Dedifferentiated amniotic fluid mesenchymal stem cell (primary cell): ENCODE measurements at regions not wholly inside any gene's neighbourhood (a gene's known extent, or its start where the extent isn't known, plus 50 kb on each side); places are given as distances from the start of the nearest gene placed in this dataset.
A peak's percentile ranks its signal among the peaks of the same experiment; 100 is the strongest.

ENCODE experiments used
- DNase-seq: peaks from one replicate; pipeline ENCODE4 v3.0.0-alpha.2; 2016; ENCODE audit errors: extremely low spot score

DNA sequence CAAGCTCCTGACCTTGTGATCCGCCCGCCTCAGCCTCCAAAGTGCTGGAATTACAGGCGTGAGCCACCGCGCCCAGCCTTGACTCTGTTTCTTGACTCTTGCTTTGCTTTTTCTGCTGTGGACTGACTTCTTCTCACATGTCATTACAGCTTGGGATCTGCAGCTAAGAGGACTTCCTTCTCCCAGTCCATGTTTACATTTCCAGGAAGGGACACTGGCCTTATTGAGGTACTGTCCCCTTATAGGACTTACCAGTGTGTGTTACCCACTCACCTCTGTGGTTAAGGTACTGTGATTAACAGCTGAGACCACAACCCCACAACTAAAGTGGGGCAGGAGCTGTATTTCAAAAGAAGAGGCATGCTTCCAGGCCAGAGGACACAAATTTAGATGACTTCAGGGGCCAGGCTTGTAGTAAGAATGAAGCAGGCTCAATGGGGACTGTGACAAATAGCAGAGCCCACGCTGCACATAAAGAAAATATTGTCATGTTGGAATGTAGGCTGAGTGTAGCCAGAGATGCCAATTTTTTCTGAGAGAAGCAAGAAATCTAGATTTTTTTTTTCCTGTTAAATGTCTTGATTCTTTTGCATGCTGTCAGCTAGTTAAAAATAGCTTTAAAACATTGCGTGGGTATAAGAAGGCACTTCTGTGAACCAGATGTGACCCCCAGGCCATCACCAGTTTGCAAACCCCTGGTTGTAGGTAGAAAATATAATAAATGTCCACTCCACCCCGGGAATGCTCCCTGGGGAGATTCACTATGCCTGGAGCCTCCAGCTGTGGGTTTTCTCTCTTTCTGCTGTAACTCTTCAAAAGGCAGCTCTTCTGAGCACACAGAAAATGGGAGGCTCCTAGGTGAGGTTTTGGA lies 75.0 kb downstream of the PTPDC1 start:
- DNase-seq, result no peak

DNA sequence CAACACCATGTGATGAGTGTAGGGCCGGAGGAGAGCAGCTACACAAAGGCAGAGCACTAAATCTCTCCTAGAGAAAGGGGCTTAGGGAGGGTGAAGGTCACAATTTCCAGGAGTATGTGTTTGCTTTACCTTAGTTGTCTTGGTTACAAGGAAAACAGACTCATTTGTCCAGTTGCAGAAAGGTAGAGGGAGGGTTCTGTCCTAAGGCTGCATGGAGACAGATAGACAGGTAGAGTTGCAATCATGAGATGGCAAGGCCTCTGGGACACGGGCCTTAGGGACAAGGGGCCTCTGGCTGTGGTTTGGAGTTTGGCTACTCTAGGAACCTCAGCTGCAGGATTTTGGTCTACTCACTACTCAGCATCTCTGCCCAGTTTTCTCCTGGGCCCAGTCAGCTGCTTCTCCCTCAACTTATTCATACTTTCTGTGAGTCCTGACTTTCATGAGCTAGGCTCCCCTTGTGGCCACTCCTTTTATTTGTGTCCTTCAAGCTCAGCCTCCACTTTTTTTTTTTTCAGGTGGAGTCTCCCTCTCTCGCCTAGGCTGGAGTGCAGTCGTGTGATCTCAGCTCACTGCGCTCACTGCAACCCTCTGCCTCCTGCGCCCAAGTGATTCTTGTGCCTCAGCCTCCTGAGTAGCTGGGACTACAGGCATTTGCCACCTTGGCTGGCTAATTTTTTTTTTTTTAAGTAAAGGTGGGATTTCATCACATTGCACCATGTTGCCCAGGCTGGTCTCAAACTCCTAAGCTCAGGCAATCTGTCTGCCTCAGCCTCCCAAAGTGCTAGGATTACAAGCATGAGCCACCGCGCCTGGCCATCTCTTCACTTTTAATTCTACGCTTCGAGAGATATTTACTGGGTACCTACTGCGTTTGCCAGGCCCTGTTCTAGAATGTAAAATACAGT lies 76.6 kb downstream of the PTPDC1 start:
- DNase-seq, result no peak

DNA sequence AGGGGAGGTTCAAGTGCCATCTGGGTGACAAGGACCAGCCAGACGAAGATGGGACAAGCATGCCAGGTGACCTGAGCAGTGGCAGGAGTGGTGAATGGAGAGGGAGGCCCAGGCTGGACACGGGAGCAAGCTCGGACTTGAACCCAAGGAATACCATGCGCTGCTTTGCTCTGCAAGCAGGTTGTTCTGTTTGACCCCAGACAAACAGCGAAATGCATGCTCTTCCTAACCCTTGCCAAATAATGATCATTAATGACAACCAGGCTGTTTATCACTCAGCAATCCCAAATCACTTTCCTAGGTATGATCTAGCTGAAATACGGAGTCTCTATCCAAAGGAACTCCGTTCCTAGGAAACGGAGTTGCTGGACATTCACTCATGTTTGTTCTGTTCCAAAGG lies 77.4 kb downstream of the PTPDC1 start:
- no peak for DNase-seq

DNA sequence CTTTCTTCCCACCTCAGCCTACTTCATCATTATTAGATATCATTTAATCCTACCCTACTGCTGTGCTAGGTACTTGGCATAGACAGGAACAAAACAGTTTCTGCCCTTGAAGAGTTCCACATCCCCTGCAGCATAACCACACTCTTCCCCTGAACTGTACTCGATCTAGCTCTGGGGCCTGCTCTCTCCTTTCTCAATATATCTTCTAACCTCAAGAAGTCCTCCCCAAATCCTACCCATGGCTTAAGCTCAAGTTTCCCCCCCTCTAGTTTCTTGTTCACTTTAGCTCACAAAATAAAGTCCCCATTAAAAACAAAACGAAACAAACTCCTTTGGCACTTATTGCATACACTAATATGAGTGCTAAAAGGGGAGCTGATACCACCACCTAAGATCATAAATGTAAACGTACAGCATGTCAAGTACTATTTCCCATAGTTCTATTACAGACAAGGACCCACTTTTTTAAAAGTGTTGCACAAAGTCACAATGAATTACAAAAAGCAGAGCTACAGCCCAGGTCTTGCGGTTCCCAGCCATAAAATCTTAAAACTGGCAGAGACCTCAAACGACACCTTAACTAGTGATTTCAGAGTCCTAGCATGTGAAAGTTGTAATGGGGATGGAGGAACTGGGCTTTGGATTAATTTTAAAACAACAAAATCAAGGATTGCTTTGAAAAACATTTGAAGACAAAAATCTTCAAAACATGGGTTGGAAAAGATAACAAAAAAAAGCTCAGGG lies 80.7 kb downstream of the PTPDC1 start:
- DNase-seq, result no peak

DNA sequence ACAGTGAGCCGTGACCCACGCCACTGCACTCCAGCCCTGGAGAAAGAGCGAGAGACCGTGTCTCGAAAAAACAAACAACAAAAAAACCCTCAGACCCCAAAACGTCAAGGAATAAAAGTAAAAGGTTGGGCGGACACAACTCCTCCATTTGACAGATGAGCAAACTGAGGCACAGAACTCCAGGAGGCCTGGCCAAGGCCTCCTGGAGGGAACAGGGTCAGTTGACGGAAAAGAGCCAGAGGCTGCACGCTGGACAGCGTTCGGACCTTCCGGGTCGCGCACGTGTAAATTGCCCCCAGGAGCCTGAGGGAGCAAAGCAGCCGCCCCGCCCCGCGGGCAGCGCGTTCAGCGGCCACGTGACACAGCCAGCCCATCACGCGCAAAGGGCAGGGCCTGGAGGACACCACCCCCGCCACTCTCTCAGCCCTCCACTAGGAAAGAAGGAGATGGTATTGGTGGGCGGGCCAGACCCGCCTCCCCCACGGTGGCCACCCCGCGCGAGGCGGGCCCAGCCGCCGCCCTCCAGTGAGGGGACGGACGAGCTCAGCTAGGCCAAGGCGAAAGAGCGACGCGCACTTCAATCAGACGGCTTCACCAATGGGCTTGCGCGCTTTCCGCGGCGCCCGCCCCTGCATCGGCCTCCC lies 81.5 kb downstream of the PTPDC1 start:
- DNase-seq, result peak; percentile 97

DNA sequence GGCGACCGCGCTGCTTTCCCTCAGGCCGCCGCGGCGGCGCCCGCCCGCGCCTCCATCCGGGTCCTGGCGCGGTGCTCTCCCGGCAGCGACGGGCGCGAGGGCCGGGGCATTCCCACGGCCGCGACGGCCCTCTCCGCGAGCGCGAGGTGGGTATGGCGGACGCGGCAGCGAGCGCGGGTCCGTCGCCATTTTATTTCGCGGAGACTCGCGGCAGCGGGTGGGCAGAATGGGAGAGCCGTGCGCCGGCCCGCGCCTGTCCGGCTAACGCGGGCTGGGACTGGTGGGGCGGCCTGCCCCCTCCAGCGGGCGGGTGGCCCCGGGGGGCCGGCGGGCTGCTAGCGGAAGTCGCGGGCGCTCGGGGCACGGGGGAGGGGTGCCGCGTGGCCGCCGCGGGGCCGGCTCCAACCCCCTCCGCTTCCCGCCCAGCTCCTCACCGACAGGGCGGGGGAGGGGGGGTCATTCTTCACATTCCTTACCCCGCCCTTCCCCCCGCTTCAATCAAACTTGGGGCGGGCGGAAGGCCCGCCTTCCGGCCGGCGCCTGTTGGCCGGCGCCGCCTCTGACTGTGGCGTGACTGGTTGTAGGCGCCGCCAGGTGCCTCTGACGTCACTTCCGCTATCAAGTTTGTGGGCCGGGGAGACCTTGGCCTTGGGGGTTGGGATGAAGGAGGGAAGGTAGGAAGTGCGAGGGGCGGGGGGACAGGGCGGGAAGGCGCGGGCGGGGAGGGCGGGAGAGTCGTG lies 82.1 kb downstream of the PTPDC1 start:
- peak; percentile 97 for DNase-seq

DNA sequence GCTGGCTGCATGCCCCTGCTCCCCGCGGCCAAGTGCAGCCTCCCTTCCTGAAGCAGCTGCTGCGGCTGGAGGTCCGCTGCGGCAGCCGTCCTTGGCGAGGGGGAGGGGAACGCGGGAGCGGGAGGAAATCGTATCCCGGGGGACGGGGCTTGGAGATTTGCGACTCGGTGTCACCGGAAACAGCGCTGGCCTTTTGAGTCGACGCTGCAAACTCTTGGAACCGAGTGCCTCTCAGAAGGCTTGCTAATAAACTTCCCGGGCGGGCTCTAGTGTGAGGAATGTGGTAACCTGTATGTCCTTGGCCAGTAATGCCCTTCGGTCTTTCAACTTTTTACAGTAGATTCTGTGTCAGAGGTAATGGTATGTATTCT lies 82.7 kb downstream of the PTPDC1 start:
- peak; percentile 55 for DNase-seq

DNA sequence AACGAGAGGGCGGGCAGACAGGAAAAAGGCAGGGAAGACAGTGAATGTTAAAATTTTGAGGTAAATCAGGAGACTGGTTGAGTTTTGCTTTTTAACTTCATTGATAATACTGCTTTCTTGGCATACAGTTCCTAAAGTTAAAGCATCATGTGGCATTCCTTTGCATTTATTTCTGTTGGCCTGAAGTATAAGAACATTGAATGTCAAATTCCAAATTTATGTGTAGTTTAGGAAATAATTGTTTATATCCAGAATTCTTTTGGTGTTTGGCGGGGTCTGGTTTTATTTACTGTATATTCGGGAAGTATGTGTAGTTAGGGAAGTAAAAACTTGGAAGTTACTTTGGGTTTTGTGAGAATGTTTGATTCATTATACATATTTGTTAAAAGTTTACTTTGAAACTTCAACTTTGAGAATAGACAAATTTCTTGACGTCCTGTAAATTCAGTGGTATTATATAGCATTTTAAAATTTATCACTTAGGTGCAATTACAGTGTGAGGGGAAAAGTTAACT lies 83.2 kb downstream of the PTPDC1 start:
- DNase-seq, result no peak

DNA sequence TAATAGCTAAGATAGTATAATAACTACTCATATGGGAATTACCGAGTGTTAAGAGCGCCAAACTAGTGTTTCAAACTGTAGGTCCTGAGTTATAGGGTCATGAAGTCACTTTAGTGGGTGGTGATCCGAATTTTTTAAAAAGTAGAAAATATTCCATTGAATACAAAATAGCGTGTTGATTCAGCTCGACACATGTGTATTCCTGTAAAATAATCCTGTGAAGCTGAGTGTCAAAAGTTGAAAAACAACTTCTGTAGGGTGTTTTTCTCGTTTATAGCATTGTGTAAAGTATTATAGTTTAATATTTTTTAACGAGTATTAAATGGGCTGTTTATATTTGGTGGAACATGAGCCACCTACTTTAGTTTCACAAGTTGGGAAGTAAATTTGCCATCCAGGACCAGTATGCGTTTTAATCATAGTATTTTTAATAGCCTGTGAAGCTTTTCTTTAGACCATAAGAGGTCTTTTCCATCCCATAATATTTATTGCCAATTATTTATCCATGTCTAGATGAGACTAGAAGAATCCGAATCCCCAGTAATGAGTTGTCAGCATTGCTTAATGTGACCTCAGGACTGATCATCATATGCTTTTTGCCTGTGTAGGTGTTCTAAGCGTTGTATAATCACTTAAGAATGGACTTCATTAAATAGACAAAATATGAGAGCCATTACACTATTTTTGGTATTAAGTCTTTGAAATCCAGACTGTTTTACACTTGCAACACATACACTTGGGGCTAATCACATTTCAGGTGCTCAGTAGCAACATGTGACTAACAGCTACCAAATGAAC lies 84.1 kb downstream of the PTPDC1 start:
- no peak for DNase-seq

DNA sequence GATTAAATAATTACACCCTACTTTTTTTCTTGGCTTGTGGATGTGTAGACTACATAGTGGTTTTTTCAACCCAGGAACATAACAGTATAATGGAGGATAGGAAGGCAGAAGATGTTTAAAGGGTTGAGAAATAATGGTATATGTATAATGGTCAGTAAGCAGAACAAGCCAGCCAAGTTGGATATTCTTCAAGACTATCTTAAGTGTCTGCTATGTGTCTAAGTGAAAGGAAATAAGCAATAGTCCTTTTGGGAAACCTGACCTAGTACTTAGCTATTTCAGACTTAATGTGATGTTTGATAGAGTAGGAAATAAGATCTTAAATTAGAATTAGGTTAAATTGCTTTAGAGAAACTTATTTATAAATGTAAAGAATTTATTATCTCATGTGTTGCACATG lies 85.7 kb downstream of the PTPDC1 start:
- no peak for DNase-seq

DNA sequence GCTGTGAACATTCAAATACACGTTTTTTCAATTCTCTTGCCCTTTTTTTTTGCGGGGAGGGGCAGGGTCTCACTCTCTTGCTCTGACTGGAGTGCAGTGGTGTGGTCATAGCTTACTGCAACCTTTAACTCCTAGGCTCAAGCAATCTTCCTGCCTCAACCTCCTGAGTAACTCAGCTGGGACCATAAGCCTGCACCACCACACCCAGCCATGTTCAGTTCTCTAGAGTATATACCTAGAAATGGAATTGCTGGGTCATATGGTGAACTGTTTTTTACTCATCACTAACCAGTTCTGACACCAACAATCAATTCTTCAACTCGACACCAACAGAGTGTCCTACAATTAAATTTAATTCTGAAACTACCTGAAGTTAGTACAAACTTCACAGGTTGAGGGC lies 85.5 kb upstream of the ZNF169 start:
- no peak for DNase-seq

DNA sequence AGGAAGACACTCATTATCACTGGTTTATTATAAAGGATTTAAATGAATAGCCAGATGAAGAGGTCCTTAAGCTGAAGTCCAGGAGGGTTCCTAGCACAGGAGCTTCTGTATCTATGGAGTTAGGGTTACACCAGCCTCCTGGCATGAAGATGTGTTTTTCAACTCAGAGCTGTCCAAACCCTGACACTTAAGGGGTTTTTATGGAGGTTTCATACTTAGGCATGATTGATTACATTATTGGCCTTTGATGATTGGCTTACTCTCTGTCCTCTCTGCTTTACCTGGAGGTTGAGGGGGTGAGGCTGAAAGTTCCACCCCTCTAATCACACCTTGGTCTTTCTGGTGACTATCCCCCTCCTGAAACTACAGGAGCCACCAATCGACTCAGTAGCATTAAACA lies 84.9 kb upstream of the ZNF169 start:
- DNase-seq, result no peak

DNA sequence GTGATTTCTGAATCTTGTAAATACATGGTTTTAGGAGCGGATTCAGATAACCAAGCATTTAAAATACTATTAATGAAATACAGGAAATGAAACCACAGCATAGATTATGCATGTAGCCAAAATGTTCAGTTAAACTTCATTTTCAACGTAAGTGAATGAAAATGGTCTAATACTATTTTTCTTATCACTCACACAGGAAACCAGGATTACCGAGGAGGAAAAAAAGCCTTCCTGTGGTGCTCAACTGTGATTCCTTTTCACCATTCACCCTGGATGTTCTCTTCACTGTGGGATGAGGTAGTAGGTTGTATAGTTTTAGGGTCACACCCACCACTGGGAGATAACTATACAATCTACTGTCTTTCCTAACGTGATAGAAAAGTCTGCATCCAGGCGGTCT lies 83.4 kb upstream of the ZNF169 start:
- DNase-seq, result no peak

DNA sequence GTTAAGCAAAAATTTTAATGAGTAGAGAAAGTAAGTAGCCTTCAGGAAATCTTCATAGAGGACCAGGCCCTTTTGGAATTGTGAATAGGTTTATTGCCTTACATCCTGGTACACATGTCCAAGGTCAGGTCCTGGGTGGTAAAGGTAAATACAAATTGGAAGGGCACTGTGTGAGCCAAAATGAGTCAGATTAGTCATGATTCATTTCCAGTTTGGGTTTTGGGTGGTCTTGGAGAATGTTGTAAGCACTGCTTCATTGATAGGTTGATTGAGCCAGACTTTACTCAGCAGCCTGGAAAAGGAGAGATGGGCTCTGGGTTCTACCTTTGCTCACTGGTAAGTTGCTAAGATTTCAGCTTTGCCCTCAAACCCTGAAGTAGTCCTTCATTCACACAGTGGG lies 82.5 kb upstream of the ZNF169 start:
- no peak for DNase-seq

DNA sequence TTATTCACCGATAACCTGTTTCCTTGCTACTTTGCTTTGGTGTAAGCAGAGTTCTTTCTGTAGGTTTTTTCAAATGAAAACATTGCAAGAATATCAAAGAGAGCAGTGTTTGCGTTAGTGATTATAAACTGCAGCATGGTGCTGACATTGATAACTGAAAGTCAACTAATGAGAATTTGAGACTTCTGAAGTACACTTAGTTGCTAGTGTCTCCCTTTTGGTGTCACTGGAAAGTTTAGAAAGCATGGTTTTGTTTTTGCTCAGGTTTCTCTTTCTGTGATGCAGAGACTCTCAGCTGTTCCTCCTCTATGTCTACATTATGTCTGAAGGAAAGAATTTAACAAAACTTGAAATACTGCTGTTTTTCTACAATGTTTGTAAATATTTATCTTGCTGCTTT lies 80.2 kb upstream of the ZNF169 start:
- DNase-seq, result no peak

DNA sequence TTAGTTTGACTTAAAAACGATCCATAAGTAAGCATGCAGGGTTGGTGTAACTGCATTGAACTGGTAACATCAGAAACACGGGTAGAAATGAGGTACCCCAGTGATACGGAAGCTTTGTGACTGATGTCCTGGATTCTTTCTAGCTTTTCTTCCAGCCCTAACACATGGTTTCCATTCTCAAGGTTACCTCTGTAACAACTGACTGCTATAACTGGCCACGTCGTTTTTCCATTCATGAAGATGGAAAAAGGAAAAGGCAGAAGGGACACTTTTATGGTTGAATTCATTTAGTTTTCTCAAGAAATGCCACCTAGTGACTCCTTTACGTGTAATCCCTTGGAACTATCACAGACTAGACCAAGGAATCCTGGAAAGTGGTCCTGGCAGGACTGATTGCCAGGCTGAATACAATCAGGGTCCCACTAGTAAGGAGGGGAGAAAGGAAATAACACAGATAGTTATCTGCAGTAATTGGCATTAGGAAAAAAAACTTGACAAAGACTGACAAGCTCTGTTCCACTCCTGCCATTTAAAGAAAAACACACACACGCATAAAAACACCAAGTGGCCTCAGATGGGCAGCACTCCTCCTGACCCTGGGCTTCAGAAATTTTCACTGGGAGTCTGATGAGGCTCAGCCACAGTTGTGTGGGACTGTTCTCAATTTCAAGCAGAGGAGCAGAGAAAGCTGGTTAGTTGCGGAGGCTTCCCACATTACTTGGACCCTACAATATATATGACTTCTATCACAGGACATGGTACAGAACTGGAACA lies 77.5 kb upstream of the ZNF169 start:
- DNase-seq, result no peak

DNA sequence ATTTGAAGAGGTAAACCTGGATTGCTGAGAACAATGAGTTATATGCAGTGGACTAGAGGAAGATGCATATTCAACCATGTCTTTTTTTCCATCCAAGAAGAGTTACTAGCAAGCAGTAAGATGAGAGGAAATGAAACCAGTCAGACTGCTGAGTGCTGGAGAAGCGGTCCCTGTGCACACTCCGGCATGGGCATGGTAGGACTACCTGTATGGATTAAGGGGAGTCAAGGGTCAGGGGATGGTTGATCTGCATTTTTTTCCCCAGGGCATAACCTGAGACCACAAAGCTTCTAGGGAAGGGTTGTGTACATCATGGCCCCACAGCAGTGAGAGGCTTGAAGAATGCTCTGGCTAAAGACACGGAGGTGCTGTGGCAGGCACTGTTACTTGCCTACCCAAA lies 76.6 kb upstream of the ZNF169 start:
- DNase-seq, result no peak

DNA sequence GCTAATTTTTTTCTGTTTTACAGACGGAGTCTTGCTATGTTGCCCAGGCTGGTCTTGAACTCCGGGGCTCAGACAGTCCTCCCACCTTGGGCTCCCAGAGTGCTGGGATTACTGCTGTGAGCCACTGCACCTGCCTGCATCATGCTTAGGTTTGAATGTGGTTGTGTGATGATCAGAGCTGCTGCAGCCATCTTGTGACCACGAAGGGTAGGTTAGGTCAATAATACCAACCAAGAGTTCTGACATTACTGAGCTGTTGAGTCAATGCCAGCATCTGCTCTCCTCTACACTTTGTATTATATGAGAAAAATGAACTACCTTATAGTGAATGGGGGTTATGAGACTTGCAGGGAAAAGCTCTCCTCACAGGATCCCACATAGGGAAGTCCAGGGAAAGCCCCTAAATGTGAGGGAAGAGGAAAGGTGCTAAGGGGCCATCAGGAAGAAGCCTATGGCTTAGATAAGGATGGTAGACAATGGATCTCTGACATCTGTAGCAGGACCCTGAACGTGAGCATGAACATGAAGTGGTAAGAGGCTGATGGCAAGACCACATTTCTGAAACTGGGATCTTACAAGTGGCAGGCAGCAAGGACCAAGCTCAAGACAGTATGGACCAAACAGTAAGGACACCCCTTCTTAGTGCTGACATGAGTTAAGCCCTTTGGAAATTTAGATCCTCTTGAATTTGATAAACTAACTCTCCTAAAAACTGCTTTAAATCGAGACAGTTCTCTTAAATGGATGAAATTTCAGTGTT lies 75.7 kb upstream of the ZNF169 start:
- no peak for DNase-seq

DNA sequence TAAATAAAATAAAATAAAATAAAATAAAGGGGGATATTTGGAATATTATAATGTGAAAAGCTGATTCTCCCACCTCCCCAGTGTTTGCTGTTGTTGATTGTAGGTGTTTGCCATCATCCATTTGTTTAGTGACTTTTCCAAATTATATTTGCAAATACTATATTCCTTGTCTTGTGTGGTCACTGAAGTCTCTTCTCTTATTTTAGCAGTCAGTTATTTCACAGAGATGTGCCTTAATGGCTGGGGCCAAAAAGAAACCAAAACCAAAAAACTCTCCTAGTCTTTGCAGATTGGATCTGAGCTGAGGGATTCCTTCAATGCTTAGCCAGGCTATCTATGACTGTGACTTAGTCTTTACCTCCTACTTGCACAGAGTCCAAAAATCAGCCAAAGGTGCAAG lies 70.9 kb upstream of the ZNF169 start:
- DNase-seq, result no peak
